ENCODE measurements at regions not wholly inside any gene's neighbourhood (a gene's known extent, or its start where the extent isn't known, plus 50 kb on each side); places are given as distances from the start of the nearest gene placed in this dataset.
A peak's percentile ranks its signal among the peaks of the same experiment; 100 is the strongest.

DNA sequence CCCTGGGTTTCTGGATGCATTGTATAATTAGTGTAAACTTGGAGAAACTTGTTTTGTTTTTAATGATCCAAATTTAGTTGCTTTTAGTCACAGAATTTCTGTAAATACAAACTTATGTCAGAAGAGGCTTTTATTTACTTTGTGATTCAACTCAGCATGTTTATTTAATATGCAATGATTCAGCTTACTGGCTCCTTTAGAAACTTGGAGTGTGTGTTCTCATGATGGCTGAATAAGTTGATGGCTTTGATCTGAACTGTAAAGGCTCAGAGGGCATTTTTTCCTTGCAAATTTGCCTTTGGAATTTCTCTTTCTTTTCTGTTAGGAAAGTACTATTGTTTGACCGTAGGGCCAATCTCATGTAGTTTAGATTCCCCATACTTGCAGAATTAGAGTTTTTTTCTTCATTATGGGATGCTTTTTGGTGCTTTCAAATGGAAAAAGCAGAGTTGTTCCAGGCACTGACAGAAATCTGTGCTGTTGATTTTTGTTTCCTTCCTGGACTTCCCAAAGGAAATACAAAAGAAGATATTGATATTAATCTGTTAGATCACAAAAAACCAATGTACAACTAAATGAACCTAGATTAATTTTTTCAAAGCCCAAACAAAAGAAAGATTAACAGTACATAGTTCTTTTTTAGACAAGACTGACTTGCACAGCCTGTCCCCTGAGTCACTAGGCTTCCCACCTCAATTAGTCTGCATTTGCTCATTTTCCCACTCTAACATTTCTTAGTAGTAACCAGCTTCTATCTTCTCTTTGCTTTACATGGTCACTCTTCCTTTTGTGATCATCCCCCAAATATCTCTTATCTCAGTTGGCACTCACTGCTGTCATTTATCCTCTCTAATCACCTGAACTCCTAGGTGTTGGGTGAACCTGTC is 96.8 kb upstream of the AGR3 start:
- DNase-seq (ENCODE audit: low read depth in 2 of 3, low spot score in 1 of 3), result no peak

DNA sequence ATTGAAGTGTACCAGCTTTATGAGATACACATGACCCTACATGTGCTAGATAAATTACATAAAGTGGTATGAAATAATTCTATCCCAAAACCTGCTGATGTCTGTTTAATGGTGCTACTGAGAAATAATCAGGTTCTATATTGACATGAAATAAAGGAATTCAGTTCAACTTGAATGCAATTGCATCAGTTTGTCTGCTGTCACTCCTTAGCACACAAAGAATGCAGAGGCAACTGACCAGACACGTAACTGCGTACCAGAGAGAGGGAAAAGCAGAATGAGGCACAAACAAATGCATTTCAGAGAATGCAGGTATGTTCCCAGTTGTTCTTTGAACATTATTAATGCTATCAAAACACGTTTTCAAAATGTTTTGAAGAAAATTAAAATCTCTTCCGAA is 98.8 kb upstream of the AGR3 start:
- no peak for DNase-seq (ENCODE audit: low read depth in 2 of 3, low spot score in 1 of 3)

DNA sequence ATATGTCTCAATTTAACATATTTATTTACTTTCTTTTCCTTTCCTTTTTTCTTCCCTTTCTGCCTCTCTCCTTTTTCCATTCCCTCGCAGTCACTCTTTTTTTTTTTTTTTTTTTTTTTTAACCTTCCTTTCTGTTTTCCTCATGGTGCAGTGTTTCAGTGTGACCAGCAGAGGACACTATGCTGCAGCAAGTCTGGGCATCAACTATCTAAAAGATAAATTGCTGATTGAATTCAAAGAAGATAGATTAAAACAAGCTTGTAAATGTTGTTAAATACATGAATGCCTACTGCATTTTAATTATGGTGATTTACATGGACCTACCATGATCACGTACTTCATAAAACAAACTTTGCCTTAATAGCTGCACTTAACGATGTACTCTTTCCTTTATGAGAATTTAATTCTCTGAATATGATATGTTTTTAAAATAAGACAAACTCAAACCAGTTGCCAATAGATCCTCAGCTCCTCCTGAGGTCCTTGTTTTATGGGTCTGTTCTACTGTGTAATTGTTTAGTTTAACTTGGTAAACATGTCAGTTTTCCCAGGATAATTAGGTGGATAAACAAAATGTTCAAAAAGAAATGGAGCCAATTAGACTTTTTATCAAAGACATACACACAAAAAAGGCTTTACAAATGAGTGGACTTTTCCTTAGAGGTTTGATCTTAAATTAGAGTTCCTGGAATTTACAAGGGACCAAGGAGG is 101.0 kb upstream of the AGR3 start:
- peak in 2 of 3 donors; percentile 2 to 23 for DNase-seq (ENCODE audit: low read depth in 2 of 3, low spot score in 1 of 3)

DNA sequence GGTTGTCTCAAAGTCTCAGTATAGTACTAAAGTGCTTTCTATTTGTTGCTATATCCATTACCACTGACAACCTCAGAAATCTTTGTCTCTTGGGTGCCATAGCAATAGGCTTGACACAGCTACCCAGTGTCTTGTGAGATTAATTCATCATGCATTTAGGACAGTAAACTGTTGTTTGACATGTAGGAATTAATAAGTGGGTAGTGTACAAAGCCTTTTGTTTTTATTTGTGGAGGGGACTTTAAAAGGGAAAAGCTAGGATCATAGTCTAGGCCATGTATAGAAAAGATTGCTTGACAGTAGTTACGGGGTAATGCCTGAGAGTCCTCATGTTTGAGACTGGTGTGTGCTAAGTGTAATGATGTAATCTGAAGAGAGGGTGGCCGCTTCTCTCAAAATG is 102.6 kb upstream of the AGR3 start:
- no peak for DNase-seq (ENCODE audit: low read depth in 2 of 3, low spot score in 1 of 3)

DNA sequence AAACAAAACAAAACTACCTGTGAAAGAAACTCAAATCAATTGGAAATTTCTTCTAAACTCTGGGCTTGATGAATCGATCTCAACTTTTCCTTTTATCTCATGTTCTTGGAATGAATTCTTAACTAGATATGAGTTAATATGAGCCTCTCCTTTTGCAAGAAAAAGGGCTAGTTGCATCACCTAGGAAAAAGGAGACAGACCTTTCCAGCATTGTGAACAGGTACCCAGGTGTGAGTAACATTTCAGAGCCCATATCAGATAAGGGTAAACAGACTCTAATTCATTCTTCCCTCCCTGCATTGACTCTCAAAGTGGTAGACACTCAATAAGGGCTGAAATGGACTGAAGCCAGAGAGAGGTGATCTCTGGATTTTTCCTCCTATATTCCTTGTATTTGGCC is 103.8 kb upstream of the AGR3 start:
- DNase-seq (ENCODE audit: low read depth in 2 of 3, low spot score in 1 of 3), result no peak

DNA sequence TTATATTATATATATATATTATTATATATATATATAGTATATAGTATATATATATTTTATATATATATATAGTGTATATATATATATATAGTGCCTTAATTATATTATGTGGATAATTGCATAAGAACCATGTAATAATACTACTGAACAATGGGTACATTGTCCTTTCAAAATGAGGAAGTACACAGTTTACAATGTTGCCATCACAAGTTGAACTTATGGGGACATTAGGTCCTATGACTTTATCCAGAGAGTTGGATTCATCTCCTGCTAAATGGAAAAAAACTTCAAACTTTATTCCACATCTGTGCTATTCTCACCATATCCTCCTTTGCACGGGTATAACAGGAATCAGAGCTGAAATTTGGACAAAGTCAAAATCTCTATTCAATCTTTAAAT is 105.0 kb upstream of the AGR3 start:
- DNase-seq (ENCODE audit: low read depth in 2 of 3, low spot score in 1 of 3), result no peak

DNA sequence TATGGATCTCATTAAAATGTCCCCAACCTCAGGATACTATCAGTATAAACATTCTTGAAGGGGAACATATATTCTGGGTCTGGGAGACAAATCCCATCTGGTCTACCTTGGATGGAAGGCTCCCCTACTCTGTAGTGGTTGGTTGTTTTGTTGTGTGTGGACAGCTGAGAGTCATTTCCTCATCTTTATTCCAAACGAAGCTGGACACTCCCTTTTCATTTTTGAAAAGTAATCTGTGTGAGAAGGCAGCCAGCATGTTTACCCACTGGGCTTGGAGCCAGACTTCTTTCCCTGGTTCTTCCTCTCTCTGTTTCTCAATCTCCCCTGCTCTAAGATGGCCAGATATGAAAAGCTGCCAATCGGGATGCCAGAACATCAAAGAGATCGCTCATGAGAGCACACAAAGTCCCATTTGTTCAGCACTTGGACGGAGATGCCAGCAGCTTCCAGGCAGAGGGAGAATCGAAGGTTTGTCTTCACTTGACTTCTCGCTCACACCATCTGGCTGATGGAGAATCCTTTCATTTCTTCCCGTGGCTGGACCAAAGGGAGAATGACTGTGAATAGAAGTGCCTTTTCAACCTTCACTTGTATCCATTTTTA is 108.1 kb upstream of the AGR3 start:
- DNase-seq (ENCODE audit: low read depth in 2 of 3, low spot score in 1 of 3), result no peak

DNA sequence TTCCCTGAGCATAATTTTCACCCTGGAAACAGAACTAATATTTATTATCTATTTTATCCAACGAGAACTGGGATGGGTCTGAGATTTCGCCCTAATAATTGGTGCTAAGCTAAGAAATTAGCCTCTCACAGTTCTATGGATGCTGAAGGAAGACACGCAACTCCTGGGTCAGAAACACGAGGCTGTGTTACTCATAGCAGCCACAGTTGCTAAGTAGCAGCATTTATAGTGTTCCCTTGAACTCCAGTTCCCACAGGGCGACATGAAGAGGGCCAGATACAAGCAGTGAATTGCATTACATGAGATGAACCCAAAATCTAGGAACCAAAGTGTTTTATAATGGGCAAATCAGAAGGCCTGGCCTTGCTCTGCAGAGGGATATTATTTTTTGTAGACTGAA is 109.8 kb upstream of the AGR3 start:
- DNase-seq (ENCODE audit: low read depth in 2 of 3, low spot score in 1 of 3), result no peak

DNA sequence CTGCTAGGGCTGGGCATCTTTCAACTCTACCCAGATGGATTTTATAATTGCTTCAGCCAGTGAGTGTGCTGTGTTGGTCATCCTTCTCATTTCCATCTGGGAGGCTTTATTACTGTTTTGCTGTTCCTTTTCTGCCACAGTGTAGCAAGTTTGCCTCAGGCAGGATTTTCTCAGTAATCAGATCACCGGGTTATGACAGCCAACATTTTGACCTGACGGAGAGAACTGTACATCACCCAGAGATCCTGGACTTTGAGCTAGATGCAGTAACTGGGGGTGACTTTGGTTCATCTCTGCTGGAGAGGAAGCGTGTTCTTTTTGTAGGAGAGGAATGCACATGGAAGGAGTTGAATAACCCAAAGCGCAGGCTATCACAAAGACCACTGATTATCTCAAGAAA is 111.8 kb upstream of the AGR3 start:
- no peak for DNase-seq (ENCODE audit: low read depth in 2 of 3, low spot score in 1 of 3)

DNA sequence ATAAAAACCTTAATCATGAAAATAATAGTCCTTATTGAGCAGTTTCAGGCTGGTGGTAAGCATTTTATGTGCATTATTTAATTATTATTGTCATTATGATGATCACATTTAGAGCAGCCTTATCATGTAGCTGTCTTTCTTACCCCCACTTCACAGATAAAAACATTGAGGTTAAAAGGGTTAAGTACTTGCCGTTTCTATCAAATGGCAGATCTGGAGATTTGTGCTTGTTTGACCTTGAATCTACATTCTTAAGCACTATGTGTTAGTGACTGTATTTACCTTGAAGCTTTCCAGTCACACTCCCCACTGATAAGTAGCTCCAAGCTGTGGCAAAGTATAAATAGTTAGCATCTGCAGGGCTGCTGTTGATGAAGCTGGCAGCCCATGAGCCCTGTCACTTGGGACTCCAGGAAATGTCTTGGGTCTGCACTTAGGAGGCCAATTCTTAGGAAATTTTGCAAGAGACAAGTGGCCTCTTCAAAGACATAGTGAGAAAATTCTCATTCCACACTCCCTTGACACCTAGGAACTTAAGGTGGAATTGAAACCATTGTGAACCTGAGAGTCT is 116.8 kb upstream of the AGR3 start:
- no peak for DNase-seq (ENCODE audit: low read depth in 2 of 3, low spot score in 1 of 3)

DNA sequence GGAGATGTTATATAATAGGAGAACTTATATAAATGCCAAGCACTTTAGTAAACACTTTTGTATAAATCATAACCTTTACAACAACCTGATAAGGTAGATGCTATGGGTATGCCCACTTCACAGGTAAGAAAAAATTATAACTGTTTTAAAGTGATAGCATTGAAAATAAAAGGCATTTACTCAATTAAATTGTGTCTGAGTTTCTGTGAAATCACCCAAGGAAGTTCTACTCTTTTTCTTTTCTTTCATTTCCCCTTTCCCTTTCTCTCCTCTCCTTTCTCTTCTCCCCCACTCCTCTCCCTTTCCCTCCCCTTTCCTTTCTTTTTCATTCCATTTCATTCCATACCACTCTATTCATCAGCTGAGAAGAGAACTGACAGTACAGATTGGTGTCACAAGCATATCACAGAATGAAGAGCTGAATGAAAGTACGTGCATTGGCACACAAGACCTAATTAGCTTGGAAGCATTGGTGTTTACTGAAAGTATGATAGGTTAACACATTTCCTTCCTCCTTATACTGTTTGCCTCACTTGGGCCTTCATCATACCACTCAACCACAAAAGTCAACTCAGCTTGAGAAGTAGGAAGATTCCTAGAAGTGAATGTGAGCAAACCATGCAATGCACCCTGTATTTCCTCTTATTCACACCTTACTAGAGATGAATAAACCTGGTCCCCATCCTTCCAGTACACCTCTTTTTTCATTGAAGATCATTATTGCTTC is 117.9 kb upstream of the AGR3 start:
- no peak for DNase-seq (ENCODE audit: low read depth in 2 of 3, low spot score in 1 of 3)

DNA sequence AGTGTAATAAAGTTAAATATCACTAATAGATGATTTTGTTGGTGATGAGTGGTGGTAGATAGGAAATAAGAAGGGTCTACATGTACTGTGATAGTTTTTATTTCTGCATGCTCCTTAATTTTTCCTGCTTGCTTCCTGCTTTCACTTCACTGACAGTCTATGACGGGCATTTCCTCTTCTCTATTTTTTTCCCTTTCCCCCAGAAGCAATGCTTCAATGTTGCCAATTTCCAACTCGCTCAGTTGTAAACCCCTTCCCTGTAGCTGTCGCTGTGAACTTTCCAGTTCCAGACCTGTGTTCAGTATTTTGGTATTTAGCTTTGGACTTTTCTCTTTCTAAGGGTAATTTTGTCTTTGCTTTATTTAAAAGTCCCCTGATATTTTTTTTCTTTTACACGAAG is 123.5 kb upstream of the AGR3 start:
- no peak for DNase-seq (ENCODE audit: low read depth in 2 of 3, low spot score in 1 of 3)

DNA sequence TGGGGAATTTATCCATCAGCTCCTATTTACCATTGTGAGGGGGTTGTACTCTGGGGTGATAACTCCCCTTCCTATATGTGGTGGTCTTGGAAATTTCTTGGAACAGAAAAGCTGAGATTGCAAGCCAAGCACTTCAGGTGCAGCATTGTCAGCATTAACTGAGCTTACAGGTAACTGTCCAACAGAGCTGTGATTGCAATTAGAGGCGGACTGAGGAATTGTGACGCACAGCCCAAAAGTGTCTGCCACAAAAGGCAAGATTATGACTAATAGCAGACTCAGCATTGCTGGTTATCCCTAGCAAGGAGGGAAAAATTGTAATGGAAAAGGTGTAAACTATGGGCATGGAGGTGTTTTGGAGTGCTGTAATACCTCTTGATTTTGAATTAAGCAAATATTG is 126.1 kb upstream of the AGR3 start:
- no peak for DNase-seq (ENCODE audit: low read depth in 2 of 3, low spot score in 1 of 3)

DNA sequence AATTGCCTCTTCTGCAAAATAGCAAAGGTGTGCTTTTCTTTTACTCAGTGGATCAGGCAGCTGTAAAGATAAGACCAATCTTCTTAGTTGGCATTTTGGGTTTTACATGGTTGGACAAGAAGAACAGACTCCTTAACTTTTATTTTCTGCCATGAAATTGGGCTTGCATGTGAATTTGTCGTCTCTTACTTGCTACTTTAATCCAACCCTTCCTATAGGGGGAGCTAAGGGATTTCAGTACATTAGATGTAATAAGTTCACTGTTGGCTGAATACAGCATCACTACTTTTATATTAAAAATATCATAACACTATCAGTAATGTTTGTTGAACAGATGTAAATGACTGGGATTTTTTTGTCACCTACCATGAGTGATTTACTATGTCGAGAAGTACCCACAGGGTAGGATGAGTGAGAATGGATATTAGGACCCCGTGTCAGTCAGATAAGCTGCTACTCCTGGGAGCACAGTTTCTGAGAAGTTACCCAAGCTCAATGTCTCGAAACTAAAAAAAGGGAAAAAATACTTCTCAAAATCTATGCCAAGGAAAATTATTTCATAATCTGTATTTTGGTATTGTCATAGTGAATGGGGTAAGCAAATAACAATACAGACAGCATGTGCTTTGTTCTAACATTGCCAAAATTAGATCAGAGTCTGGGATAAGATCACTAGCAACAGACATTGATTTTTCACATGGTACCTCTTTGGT is 127.4 kb upstream of the AGR3 start:
- DNase-seq (ENCODE audit: low read depth in 2 of 3, low spot score in 1 of 3), result no peak

DNA sequence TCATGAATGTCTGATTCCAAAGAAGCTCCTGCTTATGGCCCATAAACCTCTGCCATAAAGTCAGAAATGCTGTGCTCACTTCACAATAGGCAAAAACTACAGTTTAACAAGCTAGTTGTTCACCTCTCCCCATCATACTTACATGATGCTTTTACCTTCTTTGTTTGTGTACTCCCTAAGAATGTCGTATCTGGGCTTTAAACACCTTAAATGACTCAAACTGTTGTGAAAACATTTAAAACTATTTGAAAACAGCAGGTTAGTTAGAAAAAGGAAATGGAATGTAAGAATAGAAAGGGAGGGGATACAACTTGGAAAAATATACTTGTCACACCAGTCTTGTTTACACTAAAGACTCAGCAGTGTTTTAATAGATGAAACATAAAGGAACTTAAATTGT is 128.2 kb upstream of the AGR3 start:
- DNase-seq (ENCODE audit: low read depth in 2 of 3, low spot score in 1 of 3), result no peak

DNA sequence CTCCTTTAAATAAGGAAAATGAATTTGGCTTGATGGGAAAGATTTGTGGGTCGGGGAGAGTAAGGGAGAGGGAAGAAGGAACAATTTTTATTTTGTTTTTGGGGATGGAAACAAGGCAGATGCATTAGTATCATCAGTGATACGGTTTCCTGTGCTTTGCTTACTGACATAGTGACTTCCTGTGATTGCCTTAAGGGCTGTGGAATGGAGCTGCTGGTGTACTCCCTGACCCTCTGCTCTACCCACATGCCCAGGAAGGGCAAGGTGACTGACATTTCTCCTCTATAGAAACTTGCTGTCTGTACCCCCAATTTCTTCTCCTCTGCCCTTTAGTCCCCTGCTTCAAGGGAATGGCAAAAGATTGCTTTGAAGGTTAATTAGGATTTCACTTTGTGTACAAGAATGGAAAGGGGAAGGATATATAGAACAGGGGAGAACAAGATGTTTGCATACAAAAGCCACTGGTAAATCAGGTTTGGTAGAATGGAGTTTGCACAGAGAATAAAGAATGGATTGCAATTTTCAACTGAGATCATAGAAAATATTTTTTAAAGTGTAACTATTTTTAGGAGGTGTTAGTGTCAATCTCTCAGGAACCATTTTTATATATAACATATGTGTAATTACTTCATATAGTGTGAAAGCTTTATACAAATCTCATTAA is 129.0 kb upstream of the AGR3 start:
- DNase-seq (ENCODE audit: low read depth in 2 of 3, low spot score in 1 of 3), result no peak

DNA sequence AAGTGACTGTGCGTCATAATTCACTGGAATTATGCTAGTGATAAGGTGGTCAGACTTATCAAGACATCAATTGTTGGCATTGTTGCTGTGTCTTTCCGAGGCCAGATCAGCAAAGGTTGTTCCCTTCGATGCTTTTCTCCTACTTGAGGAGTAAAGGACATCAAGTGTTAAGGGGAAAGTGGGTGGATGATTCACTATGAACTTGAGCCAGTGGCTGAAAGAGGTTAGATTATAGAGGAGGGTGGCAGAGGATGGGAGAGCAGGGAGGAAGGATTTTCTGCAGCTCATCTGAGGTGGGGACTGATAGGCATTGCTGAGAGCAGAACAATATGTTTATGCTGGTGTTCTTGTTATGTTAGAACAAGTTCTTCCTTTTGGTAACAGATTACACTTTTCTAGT is 131.4 kb upstream of the AGR3 start:
- no peak for DNase-seq (ENCODE audit: low read depth in 2 of 3, low spot score in 1 of 3)

DNA sequence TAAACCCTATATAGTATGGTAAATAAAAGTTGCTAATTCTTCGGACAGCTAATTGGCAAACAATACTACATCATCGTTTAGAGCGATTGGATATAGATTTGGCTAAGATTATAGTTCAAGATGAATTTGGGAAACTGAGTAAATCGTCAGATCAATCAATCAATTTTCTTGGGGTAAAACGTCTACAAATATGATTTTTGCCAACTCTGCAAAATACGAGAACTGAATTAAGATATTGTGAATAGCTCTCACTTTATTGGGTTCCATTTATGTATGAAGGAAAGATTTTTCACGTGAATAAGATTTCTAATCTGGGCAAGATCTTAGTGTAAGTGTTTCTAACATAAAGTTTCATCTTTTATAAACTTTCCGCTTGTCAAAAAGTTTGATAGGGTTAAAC is 132.9 kb upstream of the AGR3 start:
- no peak for DNase-seq (ENCODE audit: low read depth in 2 of 3, low spot score in 1 of 3)

DNA sequence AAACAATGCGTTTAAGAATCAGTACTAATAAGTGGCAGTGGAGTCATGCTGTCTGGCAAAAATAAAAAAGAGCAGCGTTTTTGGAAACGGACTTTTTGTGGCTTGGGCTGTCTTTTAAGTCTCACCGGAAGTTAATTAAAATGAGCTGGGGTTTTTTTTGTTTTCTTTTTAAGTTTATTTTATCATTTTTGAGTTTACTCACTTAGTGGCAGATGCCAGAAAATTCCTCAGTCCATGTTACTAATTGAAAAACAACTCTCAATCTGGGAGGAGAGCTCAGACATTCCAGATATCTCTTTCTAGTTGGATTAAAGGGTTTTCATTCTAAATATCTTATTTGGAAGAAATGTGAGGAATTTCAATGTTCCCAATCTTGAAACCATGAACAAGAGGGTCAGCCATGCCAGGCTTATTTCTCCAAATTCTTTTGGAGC is 133.8 kb upstream of the AGR3 start:
- DNase-seq (ENCODE audit: low read depth in 2 of 3, low spot score in 1 of 3), result no peak

DNA sequence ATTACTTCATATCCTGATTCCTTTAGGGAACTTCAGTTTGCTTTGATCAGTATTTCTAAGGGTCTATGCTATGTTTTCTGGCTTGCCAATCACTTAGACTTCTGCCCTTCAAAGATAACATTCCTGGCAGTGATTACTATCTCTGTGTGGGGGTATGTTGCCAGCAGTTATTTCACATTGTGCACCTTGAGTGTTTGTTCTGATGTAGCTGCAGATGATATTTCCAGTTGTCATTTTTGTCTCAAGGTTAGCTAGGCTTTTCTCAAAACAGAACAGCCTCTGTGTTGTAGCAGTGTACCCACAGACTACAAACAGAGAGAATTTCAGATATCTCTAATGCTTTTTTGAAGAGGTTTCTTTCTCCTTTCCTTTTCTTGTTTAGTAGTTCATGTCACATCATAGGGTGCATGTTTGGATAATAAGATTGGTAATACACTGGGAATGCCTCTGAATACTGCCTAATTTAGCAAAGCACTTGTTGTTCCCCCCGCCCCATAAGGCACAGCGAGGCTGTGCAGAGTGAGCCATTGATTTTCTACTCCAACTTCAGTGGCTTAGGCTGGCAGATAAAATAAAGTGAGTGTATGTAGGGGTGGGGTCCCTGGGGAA is 134.7 kb upstream of the AGR3 start:
- DNase-seq (ENCODE audit: low read depth in 2 of 3, low spot score in 1 of 3), result no peak
